Fibroblast of lung (primary cell): ENCODE measurements at regions not wholly inside any gene's neighbourhood (a gene's known extent, or its start where the extent isn't known, plus 50 kb on each side); places are given as distances from the start of the nearest gene placed in this dataset.

ENCODE experiments used
- DNase-seq, 2 donors: peaks; one replicate each; pipeline versions ENCODE4 v3.0.0 to v3.0.0-alpha.2; 2010; ENCODE audit warnings: low read depth in 2 of 2
- H2AFZ ChIP-seq: 2 replicates; pipeline ENCODE4 v1.5.1; 2012; ENCODE audit warnings: low read length, control low read depth, inconsistent platforms
- H3K27ac ChIP-seq: 2 replicates; pipeline ENCODE4 v1.5.1; 2011; ENCODE audit warnings: low read length, control low read depth; ENCODE audit not compliant: insufficient read depth
- H3K27me3 ChIP-seq: 2 replicates; pipeline ENCODE4 v1.5.1; 2011; ENCODE audit warnings: mild to moderate bottlenecking, low read length; ENCODE audit not compliant: control insufficient read depth, insufficient read depth
- H3K36me3 ChIP-seq: 2 replicates; pipeline ENCODE4 v1.5.1; 2011; ENCODE audit warnings: low read length; ENCODE audit not compliant: control insufficient read depth, insufficient read depth
- H3K4me1 ChIP-seq: 2 replicates; pipeline ENCODE4 v1.5.1; 2011; ENCODE audit warnings: low read length; ENCODE audit not compliant: control insufficient read depth, insufficient read depth; ENCODE audit errors: extremely low read depth
- H3K4me2 ChIP-seq: 2 replicates; pipeline ENCODE4 v1.5.1; 2011; ENCODE audit warnings: low read length, control low read depth; ENCODE audit not compliant: insufficient read depth; ENCODE audit errors: extremely low read depth
- H3K4me3 ChIP-seq, 4 experiments: fragments of 200-600 bp in 1 of 4; sonication (generic) in 1 of 4; replicated peaks in 1 of 4; 2 replicates each; pipeline ENCODE4 v1.5.1; 2011 to 2016; ENCODE audit warnings: low read length in 4 of 4, low read depth in 3 of 4, mild to moderate bottlenecking in 3 of 4, control low read depth in 2 of 4, inconsistent platforms in 1 of 4, mixed read lengths in 1 of 4; ENCODE audit not compliant: insufficient read depth in 1 of 4; ENCODE audit errors: control extremely low read depth in 1 of 4
- H3K79me2 ChIP-seq: 2 replicates; pipeline ENCODE4 v1.5.1; 2012; ENCODE audit warnings: mild to moderate bottlenecking, low read length, inconsistent platforms; ENCODE audit not compliant: control insufficient read depth, insufficient read depth
- H3K9ac ChIP-seq: 2 replicates; pipeline ENCODE4 v1.5.1; 2011; ENCODE audit warnings: mild to moderate bottlenecking, low read length, control low read depth; ENCODE audit not compliant: insufficient read depth
- H3K9me3 ChIP-seq: 2 replicates; pipeline ENCODE4 v1.5.1; 2012; ENCODE audit warnings: low read depth, low read length; ENCODE audit not compliant: control insufficient read depth, insufficient read depth
- H4K20me1 ChIP-seq: 2 replicates; pipeline ENCODE4 v1.5.1; 2011; ENCODE audit warnings: low read length; ENCODE audit not compliant: control insufficient read depth, insufficient read depth; ENCODE audit errors: extremely low read depth
- CTCF ChIP-seq, 2 donors: IDR thresholded peaks in 1 of 2; conservative IDR thresholded peaks in 1 of 2; 1 replicate in 1 of 2; 2 replicates in 1 of 2; pipeline ENCODE4 v1.5.1; 2011 to 2012; ENCODE audit warnings: low read length in 2 of 2, control low read depth in 1 of 2, inconsistent platforms in 1 of 2, low read depth in 1 of 2, mild to moderate bottlenecking in 1 of 2
- EZH2 ChIP-seq: IDR thresholded peaks from 2 replicates; pipeline ENCODE4 v1.5.1; 2012; ENCODE audit warnings: low read length, control low read depth, mild to moderate bottlenecking; ENCODE audit errors: missing control alignments

- no peaks in the 10 kb centered on the region for H3K27me3 ChIP-seq
- H3K79me2 ChIP-seq = no peaks in the 10 kb centered on the region
- no peaks in the 10 kb centered on the region for H3K4me1 ChIP-seq
- H3K9me3 ChIP-seq = no peaks in the 10 kb centered on the region
- no peak overlapping the region for H3K27ac ChIP-seq
- DNase-seq = no peak
- H3K4me2 ChIP-seq = no peak overlapping the region
- H3K9ac ChIP-seq = no peak overlapping the region
- H3K4me3 ChIP-seq = no peak overlapping the region
- H3K36me3 ChIP-seq = no peaks in the 10 kb centered on the region
- TF ChIP-seq EZH2 (no peak), CTCF (conservative IDR thresholded peaks at IDR 0.05 in 1 of 2, IDR thresholded peaks at IDR 0.05 in 1 of 2; ENCODE audit: low read depth in 1 of 2, low read length in 2 of 2) (no peak)
- no peaks in the 10 kb centered on the region for H4K20me1 ChIP-seq
- no peak overlapping the region for H2AFZ ChIP-seq
Measured at GRCh38 chr2:219958941-219959340, 331.5 kb downstream of the SLC4A3 start.

GRCh38 chr2:219959471-219959870 is 332.0 kb downstream of the SLC4A3 start:
- Histone ChIP-seq H3K9ac (no peak overlapping the region), H3K9me3 (no peaks in the 10 kb centered on the region), H3K36me3 (no peaks in the 10 kb centered on the region), H3K4me1 (no peaks in the 10 kb centered on the region), H3K27ac (no peak overlapping the region), H3K27me3 (no peaks in the 10 kb centered on the region), H3K4me2 (no peak overlapping the region), H4K20me1 (no peaks in the 10 kb centered on the region), H3K79me2 (no peaks in the 10 kb centered on the region), H2AFZ (no peak overlapping the region), H3K4me3 (no peak overlapping the region)
- DNase-seq = peak in 1 of 2 donors; percentile 66
- TF ChIP-seq CTCF (conservative IDR thresholded peaks at IDR 0.05 in 1 of 2, IDR thresholded peaks at IDR 0.05 in 1 of 2; ENCODE audit: low read depth in 1 of 2, low read length in 2 of 2) (no peak), EZH2 (no peak)

- Histone ChIP-seq H2AFZ (no peak overlapping the region), H3K9ac (no peak overlapping the region)
Measured at GRCh38 chr2:219961947-219962498, 334.6 kb downstream of the SLC4A3 start.

More at GRCh38 chr2:219961947-219962498, 334.6 kb downstream of the SLC4A3 start:
- Histone ChIP-seq H3K4me2 (no peak overlapping the region), H3K9me3 (no peaks in the 10 kb centered on the region), H4K20me1 (no peaks in the 10 kb centered on the region), H3K4me1 (no peaks in the 10 kb centered on the region), H3K36me3 (no peaks in the 10 kb centered on the region), H3K27ac (no peak overlapping the region), H3K27me3 (no peaks in the 10 kb centered on the region), H3K4me3 (no peak overlapping the region), H3K79me2 (no peaks in the 10 kb centered on the region)
- TF ChIP-seq CTCF (conservative IDR thresholded peaks at IDR 0.05 in 1 of 2, IDR thresholded peaks at IDR 0.05 in 1 of 2; ENCODE audit: low read depth in 1 of 2, low read length in 2 of 2) (no peak), EZH2 (no peak)
- DNase-seq = no peak
